B cell (primary cell): ENCODE measurements at regions not wholly inside any gene's neighbourhood (a gene's known extent, or its start where the extent isn't known, plus 50 kb on each side); places are given as distances from the start of the nearest gene placed in this dataset.

ENCODE experiments used
- ATAC-seq: fragments of 200-7000 bp; cut with Tn5 transposase; one replicate; pipeline ENCODE4 v1.10.0; 2021; ENCODE audit warnings: low read depth, mild to moderate bottlenecking, moderate number of reproducible peaks, moderate library complexity
- CTCF ChIA-PET: fragments of 350-600 bp; sonication (Branson Sonifier 250); formaldehyde crosslinking; loops from one replicate; lab custom pipeline; 2021; ENCODE audit warnings: antibody characterized with exemption, inconsistent platforms; lab: Charles Lee
- POLR2A ChIA-PET: fragments of 350-600 bp; sonication (Branson Sonifier 250); formaldehyde crosslinking; loops from one replicate; lab custom pipeline; 2021; ENCODE audit warnings: antibody characterized with exemption; lab: Charles Lee
- DNase-seq: peaks from one replicate; pipeline ENCODE4 v3.0.0; 2013
- H2AFZ ChIP-seq: 2 replicates; pipeline ENCODE4 v1.6.1; 2012; ENCODE audit warnings: mild to moderate bottlenecking, low read depth, low read length; ENCODE audit not compliant: insufficient read depth, poor library complexity, severe bottlenecking
- H3K27ac ChIP-seq, 2 donors: 1 replicate in 1 of 2; 2 replicates in 1 of 2; pipeline ENCODE4 v1.5.1; 2012 to 2013; ENCODE audit warnings: low read length in 2 of 2, mild to moderate bottlenecking in 2 of 2, moderate library complexity in 1 of 2
- H3K27me3 ChIP-seq, 4 experiments: fragments of 200-600 bp in 1 of 4; sonication (generic) in 1 of 4; replicated peaks in 1 of 4; 1 replicate in 2 of 4; 2 replicates in 2 of 4; pipeline versions ENCODE4 v1.6.1 to v1.7.0; 2013 to 2016; ENCODE audit warnings: low read length in 3 of 4, mild to moderate bottlenecking in 2 of 4, mixed read lengths in 1 of 4, moderate library complexity in 1 of 4; ENCODE audit not compliant: insufficient read depth in 4 of 4, control insufficient read depth in 3 of 4; ENCODE audit errors: control extremely low read depth in 1 of 4
- H3K36me3 ChIP-seq, 2 experiments: replicated peaks in 1 of 2; 1 replicate in 1 of 2; 2 replicates in 1 of 2; pipeline versions ENCODE4 v1.6.1 to v1.7.1; 2013; ENCODE audit warnings: low read length in 1 of 2; ENCODE audit not compliant: insufficient read depth in 2 of 2, control insufficient read depth in 1 of 2; ENCODE audit errors: control extremely low read depth in 1 of 2, extremely low read depth in 1 of 2
- H3K4me1 ChIP-seq, 2 donors: fragments of 200-600 bp in 1 of 2; sonication (generic) in 1 of 2; 1 replicate in 1 of 2; 2 replicates in 1 of 2; pipeline versions ENCODE4 v1.5.1 to v1.6.1; 2013 to 2017; ENCODE audit warnings: low read length in 2 of 2; ENCODE audit not compliant: control insufficient read depth in 2 of 2, insufficient read depth in 2 of 2
- H3K4me2 ChIP-seq: replicated peaks from 2 replicates; pipeline ENCODE3; 2012; ENCODE audit warnings: mild to moderate bottlenecking, low read depth, low read length; ENCODE audit not compliant: poor library complexity, severe bottlenecking
- H3K4me3 ChIP-seq, 5 experiments: fragments of 200-600 bp in 1 of 5; sonication (generic) in 1 of 5; 1 replicate in 3 of 5; 2 replicates in 2 of 5; pipeline versions ENCODE4 v1.5.1 to v1.7.0; 2011 to 2016; ENCODE audit warnings: low read length in 4 of 5, mild to moderate bottlenecking in 4 of 5, low read depth in 2 of 5, control low read depth in 1 of 5, moderate library complexity in 1 of 5; ENCODE audit not compliant: insufficient read depth in 1 of 5; ENCODE audit errors: control extremely low read depth in 1 of 5, extremely low read depth in 1 of 5
- H3K79me2 ChIP-seq: fragments of 200-600 bp; sonication (generic); one replicate; pipeline ENCODE4 v1.6.0; 2016; ENCODE audit warnings: low read length; ENCODE audit not compliant: control insufficient read depth, insufficient read depth
- H3K9ac ChIP-seq: fragments of 200-600 bp; sonication (generic); 2 replicates; pipeline ENCODE4 v1.6.1; 2017; ENCODE audit warnings: mild to moderate bottlenecking, low read length, moderate library complexity
- H3K9me3 ChIP-seq, 3 donors: one replicate each; pipeline versions ENCODE4 v1.6.1 to v1.7.1; 2013; ENCODE audit warnings: low read length in 2 of 3; ENCODE audit not compliant: control insufficient read depth in 2 of 3, insufficient read depth in 1 of 3; ENCODE audit errors: control extremely low read depth in 1 of 3
- H4K20me1 ChIP-seq: 2 replicates; pipeline ENCODE4 v1.6.0; 2012; ENCODE audit warnings: mild to moderate bottlenecking, low read length; ENCODE audit not compliant: insufficient read depth, control insufficient read depth, poor library complexity, severe bottlenecking
- H3K27ac Mint-ChIP-seq: one replicate; pipeline ENCODE4 v1.8.0; 2021; ENCODE audit warnings: mixed read lengths
- H3K27me3 Mint-ChIP-seq: one replicate; pipeline ENCODE4 v1.8.0; 2021; ENCODE audit warnings: mixed read lengths
- H3K4me1 Mint-ChIP-seq: one replicate; pipeline ENCODE4 v1.8.0; 2021; ENCODE audit warnings: mixed read lengths
- H3K4me3 Mint-ChIP-seq: one replicate; pipeline ENCODE4 v1.8.0; 2021; ENCODE audit warnings: mixed read lengths
- H3K9me3 Mint-ChIP-seq: one replicate; pipeline ENCODE4 v1.8.0; 2022; ENCODE audit warnings: mixed read lengths; ENCODE audit not compliant: insufficient read depth
- EZH2 ChIP-seq: IDR thresholded peaks from 2 replicates; pipeline ENCODE4 v1.6.1; 2012; ENCODE audit warnings: borderline replicate concordance, low read depth, mild to moderate bottlenecking, moderate library complexity, low read length; ENCODE audit not compliant: insufficient read depth, poor library complexity, severe bottlenecking
- WGBS: methylation state at CpG from one replicate; pipeline ENCODE4 v1.1.5; 2013; ENCODE audit warnings: missing lambda C conversion rate; ENCODE audit not compliant: insufficient coverage; 5-methylcytosine and 5-hydroxymethylcytosine counted together
- intact Hi-C: fragments of 100-400 bp; cut with micrococcal nuclease; formaldehyde crosslinking; loops from one replicate; pipeline ENCODE4 v1.10.0; 2022
- TF ChIP-seq, protein P1 (sequence below): fragments of 200-600 bp; IDR thresholded peaks from one replicate; pipeline ENCODE4 v1.8.0; 2022; ENCODE audit warnings: antibody characterized with exemption, mild to moderate bottlenecking

DNA sequence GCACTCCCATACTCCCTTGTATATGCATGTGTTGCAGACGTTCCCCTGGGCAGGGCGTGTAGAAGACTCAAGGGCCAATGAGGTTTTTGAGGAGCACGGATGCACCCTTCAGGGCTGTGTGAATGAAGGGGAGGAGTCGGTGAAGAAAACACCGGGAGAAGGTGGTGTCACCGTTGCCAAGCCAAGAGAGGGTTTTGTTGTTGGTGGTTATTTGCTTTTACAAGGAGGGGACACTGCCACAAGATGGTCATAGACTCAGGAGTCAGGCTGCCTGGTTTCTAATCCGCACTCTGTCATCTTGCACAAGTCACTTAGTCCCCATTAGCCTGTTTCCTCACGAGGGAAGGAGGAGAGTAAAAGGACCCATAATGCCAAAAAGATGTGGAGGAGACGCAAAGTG, 124.0 kb downstream of the PXDC1 start:
- Histone ChIP-seq H3K4me3 (no peak overlapping the region), H2AFZ (no peak overlapping the region), H3K27me3 (peaks cover 0 to 16% (median 7%) of the 10 kb centered on the region in 4 experiments), H3K79me2 (no peaks in the 10 kb centered on the region), H3K9ac (no peak overlapping the region), H3K4me2 (no peak overlapping the region), H3K27ac (no peak overlapping the region), H3K4me1 (no peaks in the 10 kb centered on the region), H4K20me1 (no peaks in the 10 kb centered on the region), H3K36me3 (no peaks in the 10 kb centered on the region), H3K9me3 (peaks cover 0 to 3% (median 0%) of the 10 kb centered on the region in 3 donors)
- WGBS: 84% methylated on average over 9 of the region's 9 CpGs
- CTCF ChIA-PET: no interaction called here
- H3K4me3 Mint-ChIP-seq: no peak overlapping the region
- no peaks in the 10 kb centered on the region for H3K4me1 Mint-ChIP-seq
- peaks cover 38% of the 10 kb centered on the region for H3K27me3 Mint-ChIP-seq
- ATAC-seq (no peak), DNase-seq (no peak)
- TF ChIP-seq, protein P1, sequence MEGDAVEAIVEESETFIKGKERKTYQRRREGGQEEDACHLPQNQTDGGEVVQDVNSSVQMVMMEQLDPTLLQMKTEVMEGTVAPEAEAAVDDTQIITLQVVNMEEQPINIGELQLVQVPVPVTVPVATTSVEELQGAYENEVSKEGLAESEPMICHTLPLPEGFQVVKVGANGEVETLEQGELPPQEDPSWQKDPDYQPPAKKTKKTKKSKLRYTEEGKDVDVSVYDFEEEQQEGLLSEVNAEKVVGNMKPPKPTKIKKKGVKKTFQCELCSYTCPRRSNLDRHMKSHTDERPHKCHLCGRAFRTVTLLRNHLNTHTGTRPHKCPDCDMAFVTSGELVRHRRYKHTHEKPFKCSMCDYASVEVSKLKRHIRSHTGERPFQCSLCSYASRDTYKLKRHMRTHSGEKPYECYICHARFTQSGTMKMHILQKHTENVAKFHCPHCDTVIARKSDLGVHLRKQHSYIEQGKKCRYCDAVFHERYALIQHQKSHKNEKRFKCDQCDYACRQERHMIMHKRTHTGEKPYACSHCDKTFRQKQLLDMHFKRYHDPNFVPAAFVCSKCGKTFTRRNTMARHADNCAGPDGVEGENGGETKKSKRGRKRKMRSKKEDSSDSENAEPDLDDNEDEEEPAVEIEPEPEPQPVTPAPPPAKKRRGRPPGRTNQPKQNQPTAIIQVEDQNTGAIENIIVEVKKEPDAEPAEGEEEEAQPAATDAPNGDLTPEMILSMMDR: no peak
- TF ChIP-seq EZH2: no peak
- H3K9me3 Mint-ChIP-seq: no peaks in the 10 kb centered on the region
- intact Hi-C loops: no loop called here
- H3K27ac Mint-ChIP-seq: no peak overlapping the region
- POLR2A ChIA-PET: no interaction called here

DNA sequence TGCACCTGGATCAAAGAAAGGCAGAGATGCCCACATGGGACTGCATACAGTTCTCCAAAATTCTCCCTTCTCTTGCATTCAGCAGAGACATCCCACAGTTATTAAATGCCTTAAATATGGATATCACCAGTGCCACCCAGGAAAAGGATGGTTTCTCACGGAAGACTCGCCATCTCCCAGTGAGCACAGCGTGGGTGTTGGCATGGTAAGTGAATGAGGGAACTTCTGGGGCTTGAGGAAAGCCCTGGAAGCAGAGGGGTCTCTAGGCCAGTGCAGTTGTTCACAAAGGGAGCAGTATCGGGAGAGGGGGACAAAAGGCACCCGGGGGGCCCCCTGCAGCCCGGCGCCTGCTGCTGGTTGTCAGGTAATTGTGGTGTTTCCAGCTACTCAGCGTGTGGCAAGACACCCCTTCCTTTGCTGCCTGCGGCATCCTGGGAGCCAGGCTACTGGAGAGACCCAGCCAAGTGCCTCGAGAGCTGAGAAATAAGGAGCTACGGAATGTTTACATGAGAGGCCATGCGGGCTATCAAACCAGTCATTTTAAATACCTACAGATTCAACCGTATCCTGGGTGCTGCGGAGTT, 125.4 kb downstream of the PXDC1 start:
- Histone ChIP-seq H3K36me3 (no peaks in the 10 kb centered on the region), H3K4me3 (no peak overlapping the region), H3K9me3 (peaks cover 0 to 3% (median 0%) of the 10 kb centered on the region in 3 donors), H3K9ac (no peak overlapping the region), H3K4me1 (no peaks in the 10 kb centered on the region), H4K20me1 (no peaks in the 10 kb centered on the region), H3K27me3 (peaks cover 0 to 16% (median 7%) of the 10 kb centered on the region in 4 experiments), H3K4me2 (no peak overlapping the region), H2AFZ (no peak overlapping the region), H3K79me2 (no peaks in the 10 kb centered on the region), H3K27ac (no peak overlapping the region)
- H3K4me1 Mint-ChIP-seq: no peaks in the 10 kb centered on the region
- WGBS: 95% methylated on average over 8 of the region's 14 CpGs
- H3K27me3 Mint-ChIP-seq: peaks cover 42% of the 10 kb centered on the region
- no peak overlapping the region for H3K4me3 Mint-ChIP-seq
- DNase-seq (no peak), ATAC-seq (no peak)
- POLR2A ChIA-PET: no interaction called here
- H3K9me3 Mint-ChIP-seq: no peaks in the 10 kb centered on the region
- TF ChIP-seq, protein P1: no peak
- no peak for TF ChIP-seq EZH2
- intact Hi-C loops: no loop called here
- no peak overlapping the region for H3K27ac Mint-ChIP-seq
- CTCF ChIA-PET: no interaction called here
